Keratinocyte (primary cell): ENCODE measurements at regions not wholly inside any gene's neighbourhood (a gene's known extent, or its start where the extent isn't known, plus 50 kb on each side); places are given as distances from the start of the nearest gene placed in this dataset.

Experiments used
- CTCF ChIP-seq, 3 experiments: IDR thresholded peaks in 1 of 3; conservative IDR thresholded peaks in 1 of 3; optimal IDR thresholded peaks in 1 of 3; 2 replicates in 2 of 3; 3 replicates in 1 of 3; pipeline versions ENCODE3 to v1.5.1; 2011; ENCODE audit warnings: low read length in 3 of 3, mild to moderate bottlenecking in 3 of 3, moderate library complexity in 2 of 3, control low read depth in 1 of 3, inconsistent platforms in 1 of 3; ENCODE audit not compliant: insufficient read depth in 2 of 3; ENCODE audit errors: extremely low read depth in 1 of 3
- EZH2 ChIP-seq: IDR thresholded peaks from one replicate; pipeline ENCODE4 v1.6.1; 2012; ENCODE audit warnings: inconsistent platforms, mild to moderate bottlenecking, low read length, moderate library complexity

- TF ChIP-seq CTCF (optimal IDR thresholded peaks at IDR 0.05 in 1 of 3, IDR thresholded peaks at IDR 0.05 in 1 of 3, conservative IDR thresholded peaks at IDR 0.05 in 1 of 3; ENCODE audit: extremely low read depth in 1 of 3, insufficient read depth in 2 of 3, low read length in 3 of 3) (no peak), EZH2 (no peak)
Observed at GRCh38 chr4:163582703-163583102, 88.2 kb downstream of the TMA16 start.
